BE2C (cell line): ENCODE measurements at regions not wholly inside any gene's neighbourhood (a gene's known extent, or its start where the extent isn't known, plus 50 kb on each side); places are given as distances from the start of the nearest gene placed in this dataset.
"Not testable (repeated sequence)": the region's sequence is repeated elsewhere in the genome, so short reads cannot be mapped to it uniquely, and the experiment has no call there.

Experiments used
- DNase-seq: peaks from one replicate; pipeline ENCODE4 v3.0.0-alpha.2; 2020
- H3K27me3 ChIP-seq: fragments of 250-450 bp; sonication (Bioruptor Pico); 2 replicates; pipeline ENCODE4 v1.5.1; 2020; ENCODE audit warnings: mild to moderate bottlenecking
- H3K36me3 ChIP-seq: fragments of 250-450 bp; sonication (Bioruptor Pico); 2 replicates; pipeline ENCODE4 v1.5.1; 2020; ENCODE audit warnings: mild to moderate bottlenecking
- H3K4me1 ChIP-seq: fragments of 250-450 bp; sonication (Bioruptor Pico); 2 replicates; pipeline ENCODE4 v1.5.1; 2020
- H3K4me3 ChIP-seq: 2 replicates; pipeline ENCODE4 v1.5.1; 2011; ENCODE audit warnings: low read depth, low read length
- H3K9me3 ChIP-seq: fragments of 250-450 bp; sonication (Bioruptor Pico); 2 replicates; pipeline ENCODE4 v1.5.1; 2020
- TF ChIP-seq, protein P1 (sequence below): IDR thresholded peaks from 2 replicates; pipeline ENCODE4 v1.5.1; 2012; ENCODE audit warnings: mild to moderate bottlenecking, low read depth, low read length

- DNase-seq, result no peak
- TF ChIP-seq, protein P1, sequence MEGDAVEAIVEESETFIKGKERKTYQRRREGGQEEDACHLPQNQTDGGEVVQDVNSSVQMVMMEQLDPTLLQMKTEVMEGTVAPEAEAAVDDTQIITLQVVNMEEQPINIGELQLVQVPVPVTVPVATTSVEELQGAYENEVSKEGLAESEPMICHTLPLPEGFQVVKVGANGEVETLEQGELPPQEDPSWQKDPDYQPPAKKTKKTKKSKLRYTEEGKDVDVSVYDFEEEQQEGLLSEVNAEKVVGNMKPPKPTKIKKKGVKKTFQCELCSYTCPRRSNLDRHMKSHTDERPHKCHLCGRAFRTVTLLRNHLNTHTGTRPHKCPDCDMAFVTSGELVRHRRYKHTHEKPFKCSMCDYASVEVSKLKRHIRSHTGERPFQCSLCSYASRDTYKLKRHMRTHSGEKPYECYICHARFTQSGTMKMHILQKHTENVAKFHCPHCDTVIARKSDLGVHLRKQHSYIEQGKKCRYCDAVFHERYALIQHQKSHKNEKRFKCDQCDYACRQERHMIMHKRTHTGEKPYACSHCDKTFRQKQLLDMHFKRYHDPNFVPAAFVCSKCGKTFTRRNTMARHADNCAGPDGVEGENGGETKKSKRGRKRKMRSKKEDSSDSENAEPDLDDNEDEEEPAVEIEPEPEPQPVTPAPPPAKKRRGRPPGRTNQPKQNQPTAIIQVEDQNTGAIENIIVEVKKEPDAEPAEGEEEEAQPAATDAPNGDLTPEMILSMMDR, result no peak
Observed at GRCh38 chr4:110352670-110353442, 123.1 kb upstream of the ENPEP start.

GRCh38 chr4:110348711-110349383 lies 127.1 kb upstream of the ENPEP start:
- H3K4me3 ChIP-seq, result no peak overlapping the region
- H3K36me3 ChIP-seq, result no peaks in the 10 kb centered on the region
- no peak for DNase-seq
- TF ChIP-seq, protein P1, result no peak
- H3K4me1 ChIP-seq, result no peaks in the 10 kb centered on the region
- no peaks in the 10 kb centered on the region for H3K9me3 ChIP-seq
- H3K27me3 ChIP-seq, result no peaks in the 10 kb centered on the region

More at GRCh38 chr4:110352670-110353442, 123.1 kb upstream of the ENPEP start:
- Histone ChIP-seq H3K4me1 (no peaks in the 10 kb centered on the region), H3K4me3 (no peak overlapping the region), H3K9me3 (no peaks in the 10 kb centered on the region), H3K36me3 (no peaks in the 10 kb centered on the region), H3K27me3 (no peaks in the 10 kb centered on the region)

DNA sequence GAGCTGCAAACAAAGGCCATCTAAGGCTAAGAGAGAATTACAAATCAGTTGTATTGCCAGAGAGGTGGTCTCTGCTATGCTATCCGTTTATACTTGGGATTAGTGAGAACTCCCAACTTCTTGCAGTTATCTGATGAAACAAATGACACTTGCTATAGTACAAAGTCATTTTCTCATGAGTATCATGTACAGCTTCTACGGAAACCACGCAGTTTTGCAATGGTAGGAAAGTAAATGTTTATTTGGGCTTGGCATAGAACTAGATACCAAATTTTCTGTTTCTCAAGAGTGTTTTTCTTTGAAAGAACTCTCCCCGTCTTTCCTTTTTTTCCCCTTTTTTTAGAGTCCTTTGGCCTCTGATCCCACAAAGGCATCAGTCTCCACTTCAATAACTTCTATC lies 128.2 kb upstream of the ENPEP start:
- no peaks in the 10 kb centered on the region for H3K4me1 ChIP-seq
- no peaks in the 10 kb centered on the region for H3K27me3 ChIP-seq
- no peak for DNase-seq
- no peak overlapping the region for H3K4me3 ChIP-seq
- no peaks in the 10 kb centered on the region for H3K36me3 ChIP-seq
- H3K9me3 ChIP-seq, result no peaks in the 10 kb centered on the region
- TF ChIP-seq, protein P1, result no peak

DNA sequence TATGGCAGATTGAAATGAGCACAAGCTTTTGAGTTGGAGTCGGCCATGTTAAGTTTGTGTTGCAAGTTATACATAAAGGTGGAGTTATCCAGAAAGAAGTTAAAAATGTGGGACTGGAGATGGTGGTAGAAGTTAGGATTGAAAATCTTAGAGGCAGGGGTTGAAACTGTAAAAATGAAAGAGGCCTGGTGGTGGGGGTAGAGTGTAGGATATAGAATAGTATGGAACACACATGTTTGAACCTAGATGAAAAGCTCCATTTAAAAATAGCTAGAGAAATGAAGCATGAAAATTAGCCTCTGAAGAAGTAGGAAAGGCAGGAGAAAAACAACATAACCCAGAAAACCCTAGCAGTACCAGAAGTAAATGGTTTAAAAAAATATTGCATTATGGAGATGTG lies 131.8 kb upstream of the ENPEP start:
- Histone ChIP-seq H3K27me3 (no peaks in the 10 kb centered on the region), H3K36me3 (no peaks in the 10 kb centered on the region), H3K4me1 (no peaks in the 10 kb centered on the region), H3K9me3 (no peaks in the 10 kb centered on the region), H3K4me3 (no peak overlapping the region)
- TF ChIP-seq, protein P1, result no peak
- DNase-seq, result no peak

DNA sequence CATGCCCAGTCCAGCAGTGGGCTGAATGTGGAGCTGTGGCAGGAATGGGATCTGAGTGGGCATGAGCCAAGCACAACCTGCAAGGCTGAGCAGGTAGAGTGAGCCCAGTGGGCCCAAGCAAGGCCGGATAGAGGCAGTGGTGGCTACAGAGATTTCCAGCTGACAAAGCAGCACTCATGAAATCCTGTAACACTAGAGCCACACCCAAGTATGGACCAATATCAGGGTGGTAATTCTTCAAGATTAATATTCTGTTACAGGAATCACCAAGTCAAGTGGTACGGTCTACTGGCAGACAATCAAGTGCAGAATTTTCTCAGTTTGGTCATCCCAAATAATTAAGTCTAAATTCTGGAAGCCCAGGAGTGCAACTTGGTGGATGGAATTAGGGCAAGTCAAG lies 132.4 kb upstream of the ENPEP start:
- DNase-seq, result no peak
- H3K4me1 ChIP-seq, result no peaks in the 10 kb centered on the region
- no peaks in the 10 kb centered on the region for H3K27me3 ChIP-seq
- H3K4me3 ChIP-seq, result no peak overlapping the region
- TF ChIP-seq, protein P1, result no peak
- H3K9me3 ChIP-seq, result no peaks in the 10 kb centered on the region
- no peaks in the 10 kb centered on the region for H3K36me3 ChIP-seq

DNA sequence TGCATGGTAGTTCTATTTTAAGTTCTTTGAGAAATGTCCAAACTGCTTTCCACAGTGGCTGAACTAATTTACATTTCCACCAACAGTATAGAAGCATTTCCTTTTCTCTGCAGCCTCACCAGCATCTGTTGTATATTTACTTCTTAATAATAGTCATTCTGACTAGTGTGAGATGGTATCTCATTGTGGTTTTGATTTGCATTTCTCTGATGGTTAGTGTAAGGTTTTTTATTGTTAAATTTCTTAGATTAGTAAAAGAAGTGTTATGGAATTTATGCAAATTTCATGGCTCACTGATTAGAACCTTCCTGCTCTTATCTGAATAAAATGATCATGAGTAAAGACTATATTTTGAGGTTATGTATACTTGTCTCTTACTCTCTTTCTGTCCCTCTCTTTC lies 134.8 kb upstream of the ENPEP start:
- not testable (repeated sequence) for H3K36me3 ChIP-seq, H3K27me3 ChIP-seq, H3K4me3 ChIP-seq, H3K9me3 ChIP-seq, H3K4me1 ChIP-seq, DNase-seq
